Activated CD4-positive, alpha-beta T cell treated with anti-CD3 and anti-CD28 coated beads, Interleukin-2, Interleukin-6, amounts not matched to agents 100 ng/mL and 50 ng/mL, durations not matched to agents 16 hours and 8 hours (primary cell): ENCODE measurements at regions not wholly inside any gene's neighbourhood (a gene's known extent, or its start where the extent isn't known, plus 50 kb on each side); places are given as distances from the start of the nearest gene placed in this dataset.
A peak's percentile ranks its signal among the peaks of the same experiment; 100 is the strongest.
"Not testable (repeated sequence)": the region's sequence is repeated elsewhere in the genome, so short reads cannot be mapped to it uniquely, and the experiment has no call there.

ENCODE experiments used
- DNase-seq: peaks from one replicate; pipeline ENCODE4 v3.0.0-alpha.2; 2020

DNA sequence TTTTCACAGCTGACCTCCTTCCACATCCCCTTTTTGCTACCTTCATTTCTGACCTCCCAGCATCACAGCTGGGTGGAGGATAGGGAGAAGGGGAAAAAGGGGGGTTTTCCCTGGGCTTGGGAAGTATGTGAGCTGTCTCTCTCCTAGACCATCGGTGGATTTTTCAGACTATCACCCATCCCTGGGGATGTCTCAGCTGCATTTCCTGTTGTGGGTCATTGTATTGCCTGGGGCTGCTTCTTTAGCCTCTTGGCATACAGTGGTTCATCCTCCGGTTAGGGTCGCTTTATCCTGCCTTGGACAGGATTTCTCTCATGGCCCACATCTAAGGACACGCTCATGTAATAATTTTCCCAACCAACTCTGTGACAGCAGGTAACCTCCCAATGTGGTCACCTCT lies 142.5 kb upstream of the ARG1 start:
- DNase-seq, result no peak

DNA sequence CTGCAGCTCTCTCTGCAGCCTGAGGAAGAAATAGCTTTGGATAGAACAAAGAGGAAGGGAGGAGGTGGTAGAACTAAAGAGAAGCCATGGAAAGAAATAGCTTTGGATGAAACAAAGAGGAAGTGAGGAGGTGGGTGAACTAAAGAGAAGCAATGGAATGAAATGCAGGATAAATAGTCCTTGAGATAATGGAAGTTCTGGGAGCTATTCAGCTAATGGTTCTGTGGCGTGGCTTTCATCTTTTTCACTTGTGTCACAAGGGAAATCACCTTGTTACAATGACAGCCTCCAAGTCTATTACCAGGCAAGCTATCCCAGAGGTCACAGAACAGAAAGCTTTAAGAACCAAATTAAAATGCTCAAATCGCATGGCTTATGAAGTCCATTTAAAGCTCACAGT lies 141.3 kb upstream of the ARG1 start:
- no peak for DNase-seq

DNA sequence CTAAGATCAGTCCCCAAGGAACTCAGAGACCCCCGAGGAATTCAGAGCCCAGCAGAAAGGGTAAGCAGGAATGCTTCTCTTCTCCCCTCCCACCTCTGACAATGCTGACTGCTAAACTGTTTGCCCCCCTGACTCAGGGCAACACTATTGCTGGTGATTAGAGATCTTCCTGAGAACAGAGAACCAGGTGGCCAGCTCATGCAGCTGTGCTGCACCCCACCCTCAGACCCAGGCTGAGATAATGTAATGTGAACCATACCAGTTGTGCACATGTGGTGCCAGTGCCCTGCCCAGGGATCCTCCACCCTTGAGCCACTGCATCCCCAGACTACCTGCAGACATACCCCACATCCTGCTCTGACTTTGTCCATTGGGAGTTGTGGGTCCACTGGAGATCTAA lies 139.1 kb upstream of the ARG1 start:
- no peak for DNase-seq

DNA sequence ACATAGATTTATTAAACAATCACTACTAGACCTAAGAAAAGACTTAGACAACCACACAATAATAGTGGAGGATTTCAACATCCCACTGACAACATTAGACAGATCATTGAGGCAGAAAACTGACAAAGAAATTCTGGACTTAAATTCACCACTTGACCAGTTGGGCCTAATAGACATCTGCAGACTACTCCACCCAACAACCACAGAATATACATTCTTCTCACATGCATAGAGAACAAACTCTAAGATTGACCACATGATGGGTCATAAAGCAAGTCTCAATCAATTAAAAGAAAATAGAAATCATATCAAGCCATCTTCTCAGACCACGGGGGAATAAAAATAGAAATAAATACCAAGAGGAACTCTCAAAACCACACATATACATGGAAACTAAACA lies 136.7 kb upstream of the ARG1 start:
- no peak for DNase-seq

DNA sequence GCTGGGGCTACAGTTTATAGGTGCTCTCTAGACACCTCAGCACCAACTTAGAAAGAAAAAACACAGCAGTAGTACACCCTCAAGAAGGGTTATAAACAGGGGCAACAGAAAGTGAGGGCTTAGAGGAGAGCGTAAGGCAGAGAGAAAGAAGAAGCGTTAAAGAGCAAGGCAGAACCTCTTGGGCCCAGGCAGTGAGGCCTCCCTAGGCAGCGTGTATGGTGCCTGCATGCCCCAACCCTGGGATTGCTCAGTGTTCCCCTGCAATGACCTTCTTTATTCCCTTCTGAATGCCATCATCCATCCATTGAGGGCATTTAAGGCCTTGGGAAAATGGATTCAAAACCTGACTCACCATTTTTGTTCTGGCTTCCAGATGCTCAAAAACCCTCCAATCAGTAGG lies 130.0 kb upstream of the ARG1 start:
- DNase-seq, result no peak

DNA sequence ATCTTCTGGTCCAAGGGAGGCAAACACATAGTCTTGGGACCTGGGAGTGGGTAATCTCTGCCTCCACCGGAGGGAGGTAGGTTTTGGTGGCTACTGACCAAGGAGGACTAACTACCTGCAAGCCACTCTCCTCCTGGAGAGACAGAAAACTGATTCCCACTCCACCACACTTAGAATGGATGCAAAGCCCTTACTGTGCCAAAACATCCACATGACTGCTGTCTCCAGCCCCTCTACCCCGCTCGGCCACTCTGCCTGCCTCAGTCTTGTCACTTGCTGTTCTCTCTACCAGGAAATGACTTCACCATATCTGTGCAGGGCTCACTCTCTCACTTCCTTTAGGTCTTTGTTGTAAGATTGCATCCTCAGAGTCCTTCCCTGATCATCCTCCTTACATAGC lies 129.5 kb upstream of the ARG1 start:
- peak; percentile 43 for DNase-seq

DNA sequence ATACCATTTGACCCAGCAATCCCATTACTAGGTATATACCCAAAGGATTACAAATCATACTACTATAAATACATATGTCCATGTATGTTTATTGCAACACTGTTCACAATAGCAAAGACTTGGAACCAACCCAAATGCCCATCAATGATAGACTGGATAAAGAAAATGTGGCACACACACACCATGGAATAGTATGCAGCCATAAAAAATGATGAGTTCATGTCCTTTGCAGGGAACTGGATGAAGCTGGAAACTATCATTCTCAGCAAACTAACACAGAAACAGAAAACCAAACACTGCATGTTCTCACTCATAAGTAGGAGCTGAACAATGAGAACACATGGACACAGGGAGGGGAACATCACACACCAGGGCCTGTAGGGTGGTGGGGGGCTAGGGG lies 127.7 kb upstream of the ARG1 start:
- DNase-seq, result not testable (repeated sequence)

DNA sequence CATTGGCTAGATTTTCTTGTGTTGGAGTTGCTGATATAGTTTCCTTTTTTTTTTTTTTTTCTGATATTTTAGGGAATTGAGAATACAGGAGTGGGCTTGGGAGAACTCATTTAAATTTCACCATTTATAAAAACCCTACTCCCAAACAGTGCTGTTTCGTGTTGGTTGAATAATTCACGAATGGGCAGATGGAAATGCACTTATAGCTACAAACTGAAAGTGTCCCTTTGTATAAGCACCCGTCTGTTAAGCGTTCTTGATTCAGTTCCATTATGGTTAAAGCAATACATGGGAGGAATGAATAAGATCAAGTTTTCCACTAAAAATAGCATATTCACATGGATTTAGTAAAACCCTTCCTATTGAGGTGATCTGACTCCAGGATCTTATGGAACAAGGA lies 122.2 kb upstream of the ARG1 start:
- DNase-seq, result no peak

DNA sequence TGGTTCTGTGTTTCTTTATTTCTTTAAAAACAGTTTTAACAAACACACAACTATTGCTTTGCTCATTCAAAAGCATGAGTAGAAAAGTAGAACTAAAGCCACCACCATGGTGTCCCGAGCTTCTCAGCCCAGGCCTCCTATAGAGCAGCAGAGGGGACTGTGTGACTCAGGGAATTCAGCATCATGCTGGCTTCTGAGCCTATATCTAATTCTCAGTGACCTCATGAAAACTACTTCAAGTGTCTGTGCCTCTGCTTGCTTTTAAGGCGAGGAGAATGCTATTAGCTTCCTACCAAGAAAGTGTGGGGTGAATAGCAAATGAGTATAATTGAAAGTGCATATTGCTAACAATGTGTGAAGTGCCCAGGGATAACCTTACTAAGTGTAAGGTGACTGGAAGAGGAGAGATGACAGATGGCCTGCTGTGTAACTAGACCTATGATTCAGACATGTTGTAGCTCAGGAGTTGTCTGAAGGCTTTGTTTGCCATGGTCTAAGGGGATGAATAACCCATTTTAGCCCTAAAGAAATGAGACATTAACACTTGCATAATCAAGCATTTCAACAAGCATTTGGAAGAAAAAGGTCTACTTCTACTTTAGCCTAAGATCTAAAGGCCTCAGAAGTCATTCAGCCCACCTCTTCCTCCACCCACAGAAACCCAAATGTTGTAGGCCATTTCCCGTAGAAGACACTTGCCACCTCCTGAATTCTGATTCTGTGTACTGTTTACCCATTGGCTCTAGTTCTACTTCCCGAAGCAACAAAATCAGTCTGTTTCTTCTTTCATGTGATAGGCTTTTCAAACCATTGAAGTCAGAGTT lies 121.5 kb upstream of the ARG1 start:
- DNase-seq, result no peak

DNA sequence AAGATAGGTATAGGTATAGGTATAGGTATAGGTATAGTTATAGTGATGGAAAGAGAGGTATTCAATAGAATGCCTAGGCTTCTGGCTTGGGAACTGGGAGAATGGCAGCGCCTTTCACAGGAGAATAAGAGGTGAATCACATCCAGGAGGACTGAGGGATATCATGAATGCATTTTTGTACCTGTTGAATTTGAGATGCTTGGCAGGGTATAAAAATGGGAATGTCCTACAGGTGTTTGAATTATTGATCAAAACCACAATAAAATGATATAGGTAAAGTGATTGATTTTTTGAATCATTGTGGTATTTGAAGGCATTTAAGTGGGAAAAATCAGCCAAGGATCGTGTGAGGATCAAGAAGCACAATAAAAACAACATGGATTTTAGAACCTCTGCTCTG lies 119.2 kb upstream of the ARG1 start:
- no peak for DNase-seq

DNA sequence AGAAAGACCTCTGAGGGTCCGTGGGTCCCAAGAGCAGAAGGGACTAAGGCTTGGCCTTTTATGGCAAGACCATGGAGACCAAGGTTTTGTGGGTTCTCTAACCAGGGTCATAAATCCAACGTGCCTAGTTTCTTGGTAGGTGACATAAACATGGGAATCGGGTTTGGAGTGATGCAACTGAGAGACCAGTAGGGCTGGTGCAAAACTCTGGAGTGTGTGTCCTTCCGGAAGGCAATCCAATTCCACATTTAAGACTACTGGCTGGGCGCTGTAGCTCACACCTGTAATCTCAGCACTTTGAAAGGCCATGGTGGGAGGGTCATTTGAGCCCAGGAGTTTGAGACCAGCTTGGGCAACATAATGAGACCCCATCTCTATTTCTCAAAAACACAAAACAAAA lies 116.5 kb upstream of the ARG1 start:
- no peak for DNase-seq

DNA sequence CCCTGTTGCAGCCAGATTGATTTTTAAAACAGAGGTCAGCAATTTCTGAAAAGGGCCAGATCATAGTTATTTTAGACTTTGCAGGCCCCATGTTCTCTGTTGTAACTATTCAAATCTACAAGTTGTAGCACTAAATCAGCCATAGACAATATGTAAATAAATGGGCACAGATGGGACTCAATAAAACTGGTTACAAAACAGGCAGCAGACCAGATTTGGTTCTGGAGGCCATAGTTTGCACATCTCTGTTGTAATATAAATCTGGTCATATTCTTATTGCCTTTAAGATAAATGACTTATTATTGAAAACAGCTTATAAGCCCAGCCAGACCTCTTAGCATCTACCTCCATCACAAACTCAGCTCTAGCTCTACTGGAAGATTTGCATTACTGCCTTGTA lies 114.0 kb upstream of the ARG1 start:
- no peak for DNase-seq

DNA sequence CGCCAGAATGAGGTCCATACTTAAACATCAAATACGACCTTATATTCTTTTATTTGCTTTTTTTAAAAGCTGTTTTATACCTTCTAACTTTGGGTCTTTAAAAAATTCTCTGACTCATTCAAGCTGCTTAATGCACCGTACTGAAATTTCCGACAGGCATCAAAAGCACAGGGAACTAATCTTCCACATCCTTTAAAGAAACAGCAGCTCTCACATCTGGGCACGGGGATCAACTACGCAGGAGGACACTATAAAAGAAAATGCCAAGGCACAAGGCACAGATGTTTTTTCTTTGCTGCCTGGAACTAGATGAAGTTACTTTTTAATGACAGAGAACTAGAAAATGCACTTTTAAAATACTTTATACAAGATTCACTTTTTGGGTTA lies 112.4 kb upstream of the ARG1 start:
- no peak for DNase-seq

DNA sequence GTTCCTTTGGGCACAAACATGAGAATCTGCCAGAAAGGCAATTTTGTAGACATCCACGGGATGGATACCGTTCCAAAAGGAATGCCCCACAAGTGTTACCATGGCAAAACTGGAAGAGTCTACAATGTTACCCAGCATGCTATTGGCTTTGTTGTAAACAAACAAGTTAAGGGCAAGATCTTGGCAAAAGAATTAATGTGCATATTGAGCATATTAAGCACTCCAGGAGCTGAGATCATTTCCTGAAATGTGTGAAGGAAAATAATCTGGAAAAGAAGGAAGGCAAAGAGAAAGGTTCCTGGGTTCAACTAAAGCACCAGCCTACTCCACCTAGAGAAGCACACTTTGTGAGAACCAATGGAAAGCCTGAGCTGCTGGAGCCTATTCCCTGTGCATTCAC lies 103.9 kb upstream of the ARG1 start:
- no peak for DNase-seq

DNA sequence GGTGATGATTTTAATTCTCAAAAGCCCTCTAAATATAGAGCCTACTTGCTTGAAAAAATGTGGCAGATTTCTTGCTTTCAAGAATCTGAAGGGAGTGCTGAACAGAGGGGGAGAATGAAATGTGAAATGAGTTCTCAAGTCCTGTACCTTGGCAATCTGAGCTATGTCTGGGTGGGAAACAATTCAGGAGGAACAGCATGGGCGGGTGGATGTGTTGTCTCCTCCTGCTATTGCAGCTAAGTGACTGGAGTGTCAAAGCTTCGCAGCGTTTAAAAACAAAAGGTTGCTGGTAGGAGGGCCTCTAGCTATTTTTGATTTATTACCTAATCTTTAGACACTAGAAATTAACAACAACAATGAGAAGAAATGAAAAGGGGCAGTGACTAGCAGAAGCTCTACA lies 102.5 kb upstream of the ARG1 start:
- no peak for DNase-seq

DNA sequence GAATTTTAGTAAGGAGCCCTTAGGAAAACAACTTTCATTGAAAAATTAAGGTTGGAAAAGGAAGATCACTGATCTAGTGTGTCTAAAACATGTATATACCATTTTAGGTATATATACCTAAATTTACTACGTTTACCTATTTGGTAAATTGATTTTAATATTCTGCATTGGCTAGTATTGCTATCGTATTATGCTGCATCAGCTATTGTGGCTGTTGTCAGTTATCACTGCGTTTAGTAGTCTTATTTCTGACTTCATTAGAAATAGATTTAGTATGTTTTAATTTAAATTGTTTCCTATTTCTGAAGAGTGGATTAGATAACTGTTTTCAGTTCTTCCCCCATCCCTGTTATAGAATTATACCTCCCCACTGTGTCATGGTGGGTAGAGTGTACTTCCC lies 101.7 kb upstream of the ARG1 start:
- no peak for DNase-seq

DNA sequence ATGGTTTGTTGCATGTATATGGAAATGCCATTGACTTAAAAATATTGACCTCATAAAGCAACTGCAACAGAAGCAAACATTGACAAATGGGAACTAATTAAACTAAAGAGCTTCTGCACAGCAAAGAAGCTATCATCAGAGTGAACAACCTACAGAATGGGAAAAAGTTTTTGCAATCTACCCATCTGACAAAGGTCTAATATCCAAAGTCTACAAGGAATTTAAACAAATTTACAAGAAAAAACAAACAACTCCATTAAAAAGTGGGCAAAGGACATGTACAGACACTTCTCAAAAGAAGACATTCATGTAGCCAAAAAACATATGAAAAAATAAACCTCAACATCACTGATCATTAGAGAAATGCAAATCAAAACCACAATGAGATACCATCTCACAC lies 99.7 kb upstream of the ARG1 start:
- not testable (repeated sequence) for DNase-seq

DNA sequence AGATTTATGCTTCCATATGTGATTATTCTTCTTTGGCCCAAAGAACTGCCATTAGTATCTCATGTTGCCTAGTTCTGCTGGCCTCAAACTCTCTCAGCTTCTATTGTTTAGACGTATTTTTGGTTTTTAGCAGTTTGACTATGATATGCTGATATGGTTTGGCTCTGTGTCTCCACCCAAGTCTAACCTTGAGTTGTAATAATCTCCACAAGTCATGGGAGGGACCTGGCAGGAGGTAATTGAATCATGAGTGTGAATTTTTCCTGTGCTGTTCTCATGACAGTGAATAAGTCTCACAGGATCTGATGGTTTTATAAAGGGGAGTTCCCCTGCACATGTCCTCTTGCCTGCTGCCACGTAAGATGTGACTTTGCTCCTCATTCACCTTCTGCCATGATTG lies 96.7 kb upstream of the ARG1 start:
- DNase-seq, result no peak

DNA sequence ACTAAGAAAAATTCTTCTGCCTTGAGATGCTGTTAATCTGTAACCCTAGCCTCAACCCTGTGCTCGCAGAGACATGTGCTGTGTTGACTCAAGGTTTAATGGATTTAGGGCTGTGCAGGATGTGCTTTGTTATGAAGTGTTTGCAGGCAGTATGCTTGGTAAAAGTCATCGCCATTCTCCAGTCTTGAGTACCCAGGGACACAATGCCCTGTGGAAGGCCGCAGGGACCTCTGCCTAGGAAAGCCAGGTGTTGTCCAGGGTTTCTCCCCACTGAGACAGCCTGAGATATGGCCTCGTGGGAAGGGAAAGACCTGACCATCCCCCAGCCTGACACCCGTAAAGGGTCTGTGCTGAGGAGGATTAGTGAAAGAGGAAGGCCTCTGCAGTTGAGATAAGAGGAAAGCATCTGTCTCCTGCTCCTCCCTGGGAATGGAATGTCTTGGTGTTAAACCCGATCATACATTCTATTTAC lies 94.2 kb upstream of the ARG1 start:
- DNase-seq, result not testable (repeated sequence)

DNA sequence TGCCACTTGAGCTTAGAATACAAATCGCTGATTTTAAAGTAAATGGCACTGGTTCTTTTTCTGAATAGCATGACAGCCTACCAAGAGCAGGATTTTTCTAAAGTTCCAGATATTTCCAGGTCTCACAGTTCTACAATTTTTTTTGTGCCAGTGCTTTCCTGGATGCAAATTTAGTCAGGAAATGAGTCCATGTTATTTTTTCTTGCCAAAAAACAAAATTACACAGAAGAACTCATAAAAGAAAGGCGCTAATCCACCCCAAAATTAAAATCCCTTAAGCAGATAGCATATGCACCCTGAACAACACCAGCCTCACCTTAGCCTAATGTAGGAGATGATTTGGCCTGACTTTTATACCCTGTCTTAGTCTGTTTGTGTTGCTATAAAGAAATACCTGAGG lies 86.4 kb upstream of the ARG1 start:
- no peak for DNase-seq

DNA sequence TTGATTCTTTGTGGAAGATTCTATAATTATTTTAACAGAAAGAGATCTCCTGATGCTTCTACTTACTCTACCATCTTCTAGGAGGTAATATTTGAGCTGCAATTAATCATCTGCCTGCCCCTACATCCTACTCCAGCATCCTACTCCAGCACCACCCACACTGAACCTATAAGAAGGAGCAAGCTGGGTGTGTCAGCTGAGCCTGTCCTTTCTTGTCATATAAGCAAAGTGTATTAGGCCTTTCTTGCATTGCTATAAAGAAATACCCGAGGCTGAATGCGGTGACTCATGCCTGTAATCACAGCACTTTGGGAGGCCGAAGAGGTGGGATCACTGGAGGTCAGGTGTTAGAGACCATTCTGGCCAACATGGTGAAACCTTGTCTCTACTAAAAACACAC lies 84.2 kb upstream of the ARG1 start:
- DNase-seq, result no peak

DNA sequence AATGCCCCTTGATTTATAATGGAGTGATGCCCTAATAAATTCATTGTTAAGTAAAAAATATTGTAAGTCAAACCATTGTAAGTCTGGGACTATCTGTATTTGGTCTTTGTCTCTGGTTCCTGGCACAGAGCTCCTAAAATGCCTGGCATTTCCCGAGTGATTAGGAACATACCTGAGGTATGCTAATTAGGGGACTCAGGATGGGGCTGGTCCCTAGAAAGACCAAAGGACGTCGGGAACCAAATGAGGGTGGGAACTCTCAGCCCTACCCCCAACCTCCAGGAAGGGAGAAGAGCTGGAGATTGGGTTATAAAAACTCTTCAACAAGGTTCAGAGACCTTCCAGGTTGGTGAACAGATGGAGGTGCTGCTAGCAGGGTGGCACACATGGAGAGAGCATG lies 82.6 kb upstream of the ARG1 start:
- DNase-seq, result no peak

DNA sequence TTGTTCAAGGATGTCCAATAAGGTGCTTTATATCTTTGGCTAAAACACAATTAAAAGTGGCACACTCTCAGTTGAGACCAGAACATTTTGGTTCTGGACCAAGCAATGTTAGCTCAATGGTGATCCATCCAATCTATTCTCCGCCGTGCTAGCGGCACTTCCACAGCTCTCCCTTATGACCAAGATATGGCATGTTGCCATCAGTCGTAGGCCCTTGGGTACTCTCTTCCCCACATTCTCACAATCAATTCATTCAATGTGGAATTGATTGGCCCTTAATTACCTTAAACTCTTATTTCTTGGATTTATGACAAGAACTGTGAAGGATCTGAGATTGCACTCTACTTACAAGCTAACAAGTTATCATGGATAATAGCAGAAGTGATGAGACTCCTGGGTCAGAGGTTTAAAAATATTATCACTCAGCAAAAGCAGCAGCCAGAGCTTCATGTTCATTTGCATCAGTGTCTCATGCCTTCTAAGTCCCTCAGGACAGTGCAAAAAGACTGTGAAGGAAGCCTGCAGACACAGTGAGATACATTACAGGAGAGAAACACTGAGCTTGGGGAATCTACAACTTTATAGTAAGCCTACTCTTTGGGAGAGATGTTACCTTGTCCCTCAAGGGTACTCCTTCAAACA lies 80.0 kb upstream of the ARG1 start:
- no peak for DNase-seq

DNA sequence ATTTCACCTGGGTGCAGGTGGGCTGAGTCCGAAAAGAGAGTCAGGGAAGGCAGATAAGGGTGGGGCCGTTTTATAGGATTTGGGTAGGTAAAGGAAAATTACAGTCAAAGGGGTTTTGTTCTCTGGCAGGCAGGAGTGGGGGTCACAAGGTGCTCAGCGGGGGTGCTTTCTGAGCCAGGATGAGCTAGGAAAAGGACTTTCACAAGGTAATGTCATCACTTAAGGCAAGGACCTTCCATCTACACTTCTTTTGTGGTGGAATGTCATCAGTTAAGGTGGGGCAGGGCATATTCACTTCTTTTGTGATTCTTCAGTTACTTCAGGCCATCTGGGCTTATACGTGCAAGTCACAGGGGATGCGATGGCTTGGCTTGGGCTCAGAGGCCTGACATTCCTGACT lies 68.6 kb upstream of the ARG1 start:
- DNase-seq, result not testable (repeated sequence)

DNA sequence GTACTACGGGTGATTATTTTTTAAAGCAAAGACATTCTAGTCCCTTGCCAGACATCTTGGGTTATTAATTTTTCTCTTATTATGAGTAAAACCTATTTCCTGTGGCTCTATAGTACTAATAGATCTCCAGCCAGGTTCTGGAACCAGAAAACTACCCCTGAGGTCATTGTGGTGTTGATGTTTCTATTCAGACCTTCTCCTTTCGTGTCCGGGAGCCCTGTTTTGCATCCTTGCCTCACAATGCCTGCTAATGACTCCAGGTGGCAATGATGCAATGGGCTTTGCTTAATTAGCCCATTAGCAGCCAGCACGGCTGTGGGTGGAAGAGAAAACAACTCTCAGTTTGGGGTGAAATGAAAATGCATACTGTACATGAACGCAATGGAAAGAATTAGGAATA lies 62.9 kb upstream of the ARG1 start:
- DNase-seq, result no peak
